NCI-H460 (cell line): ENCODE measurements at regions not wholly inside any gene's neighbourhood (a gene's known extent, or its start where the extent isn't known, plus 50 kb on each side); places are given as distances from the start of the nearest gene placed in this dataset.

Experiments
- DNase-seq: peaks from one replicate; pipeline ENCODE4 v3.0.0-alpha.2; 2016; ENCODE audit warnings: low read depth; ENCODE audit errors: extremely low read depth

GRCh38 chr22:27647540-27647939 is 154.0 kb downstream of the MN1 start:
- DNase-seq, result no peak

- no peak for DNase-seq
Observed at GRCh38 chr22:27648074-27648473, 153.5 kb downstream of the MN1 start.

GRCh38 chr22:27648853-27649252 is 152.7 kb downstream of the MN1 start:
- no peak for DNase-seq

GRCh38 chr22:27650572-27650971 is 151.0 kb downstream of the MN1 start:
- no peak for DNase-seq

GRCh38 chr22:27650985-27651384 is 150.6 kb downstream of the MN1 start:
- DNase-seq, result no peak

GRCh38 chr22:27651486-27651885 is 150.1 kb downstream of the MN1 start:
- DNase-seq, result no peak

- no peak for DNase-seq
Observed at GRCh38 chr22:27654546-27655445, 146.8 kb downstream of the MN1 start.

- DNase-seq, result no peak
Observed at GRCh38 chr22:27655582-27656185, 145.9 kb downstream of the MN1 start.

- no peak for DNase-seq
Observed at GRCh38 chr22:27656970-27657369, 144.6 kb downstream of the MN1 start.

- no peak for DNase-seq
Observed at GRCh38 chr22:27660306-27660705, 141.2 kb downstream of the MN1 start.

GRCh38 chr22:27662359-27663301 is 138.9 kb downstream of the MN1 start:
- DNase-seq, result no peak

- no peak for DNase-seq
Observed at GRCh38 chr22:27663812-27664211, 137.7 kb downstream of the MN1 start.

- no peak for DNase-seq
Observed at GRCh38 chr22:27666272-27666997, 135.1 kb downstream of the MN1 start.

- DNase-seq, result no peak
Observed at GRCh38 chr22:27667121-27667843, 134.3 kb downstream of the MN1 start.

GRCh38 chr22:27668828-27669797 is 132.4 kb downstream of the MN1 start:
- peak; percentile 84 for DNase-seq

GRCh38 chr22:27669798-27670599 is 131.6 kb downstream of the MN1 start:
- no peak for DNase-seq

GRCh38 chr22:27670701-27671412 is 130.7 kb downstream of the MN1 start:
- peak; percentile 39 for DNase-seq
